ENCODE measurements at regions not wholly inside any gene's neighbourhood (a gene's known extent, or its start where the extent isn't known, plus 50 kb on each side); places are given as distances from the start of the nearest gene placed in this dataset.
"Not testable (repeated sequence)": the region's sequence is repeated elsewhere in the genome, so short reads cannot be mapped to it uniquely, and the experiment has no call there.

DNA sequence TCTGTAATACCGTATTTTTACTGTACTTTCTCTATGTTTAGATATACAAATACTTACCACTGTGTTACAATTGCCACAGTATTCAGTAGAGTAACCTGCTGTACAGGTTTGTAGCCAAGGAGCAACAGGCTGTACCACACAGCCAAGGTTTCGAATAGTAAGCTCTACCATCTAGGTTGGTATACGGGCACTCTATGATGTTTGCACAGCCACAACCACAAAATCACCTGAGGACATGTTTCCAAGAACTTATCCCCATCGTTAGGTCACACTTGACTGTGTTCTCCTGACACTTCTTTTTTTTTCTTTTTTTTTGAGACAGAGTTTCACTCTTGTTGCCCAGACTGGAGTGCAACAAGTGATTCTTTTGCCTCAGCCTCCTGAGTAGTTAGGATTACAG, 134.6 kb upstream of the TRIM24 start:
- no peak for TF ChIP-seq EP300 (IDR thresholded peaks at IDR 0.05)
- no peak for TF ChIP-seq POLR2AphosphoS5 (IDR thresholded peaks at IDR 0.05)
- TF ChIP-seq, protein P1, sequence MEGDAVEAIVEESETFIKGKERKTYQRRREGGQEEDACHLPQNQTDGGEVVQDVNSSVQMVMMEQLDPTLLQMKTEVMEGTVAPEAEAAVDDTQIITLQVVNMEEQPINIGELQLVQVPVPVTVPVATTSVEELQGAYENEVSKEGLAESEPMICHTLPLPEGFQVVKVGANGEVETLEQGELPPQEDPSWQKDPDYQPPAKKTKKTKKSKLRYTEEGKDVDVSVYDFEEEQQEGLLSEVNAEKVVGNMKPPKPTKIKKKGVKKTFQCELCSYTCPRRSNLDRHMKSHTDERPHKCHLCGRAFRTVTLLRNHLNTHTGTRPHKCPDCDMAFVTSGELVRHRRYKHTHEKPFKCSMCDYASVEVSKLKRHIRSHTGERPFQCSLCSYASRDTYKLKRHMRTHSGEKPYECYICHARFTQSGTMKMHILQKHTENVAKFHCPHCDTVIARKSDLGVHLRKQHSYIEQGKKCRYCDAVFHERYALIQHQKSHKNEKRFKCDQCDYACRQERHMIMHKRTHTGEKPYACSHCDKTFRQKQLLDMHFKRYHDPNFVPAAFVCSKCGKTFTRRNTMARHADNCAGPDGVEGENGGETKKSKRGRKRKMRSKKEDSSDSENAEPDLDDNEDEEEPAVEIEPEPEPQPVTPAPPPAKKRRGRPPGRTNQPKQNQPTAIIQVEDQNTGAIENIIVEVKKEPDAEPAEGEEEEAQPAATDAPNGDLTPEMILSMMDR (IDR thresholded peaks at IDR 0.05), result no peak
- TF ChIP-seq POLR2A (IDR thresholded peaks at IDR 0.05; ENCODE audit: low read depth), result no peak
- intact Hi-C loops (cut with DNase I), result no loop called here
- Histone ChIP-seq H3K9me3 (peaks cover 0 to 23% (median 15%) of the 10 kb centered on the region in 4 donors), H3K4me3 (no peak overlapping the region), H3K4me1 (no peaks in the 10 kb centered on the region), H3K27me3 (no peaks in the 10 kb centered on the region), H3K27ac (replicated peaks in 1 of 4) (no peak overlapping the region), H3K36me3 (no peaks in the 10 kb centered on the region)
- 95% methylated on average over 4 of the region's 4 CpGs for WGBS
- DNase-seq (ENCODE audit: extremely low spot score), result no peak

DNA sequence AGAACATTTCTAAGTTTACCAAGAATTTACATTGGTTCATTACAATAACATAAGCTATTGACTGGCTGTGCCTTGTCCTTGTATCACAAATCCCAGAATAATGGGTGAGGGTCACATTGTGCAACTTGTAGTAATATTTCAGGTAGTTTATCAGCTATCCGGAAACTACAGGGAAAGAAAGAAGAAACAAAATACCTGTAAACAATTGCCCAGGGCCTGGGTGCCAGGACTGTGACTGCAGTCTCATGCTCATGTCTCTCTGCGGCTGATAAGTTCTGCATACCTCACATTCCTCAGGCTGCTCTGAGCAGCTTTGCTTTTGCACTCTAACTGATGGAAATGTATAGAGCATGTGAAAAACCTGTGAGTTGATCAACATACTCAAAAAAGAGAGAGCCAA, 131.8 kb upstream of the TRIM24 start:
- WGBS, result 82% methylated on average over 2 of the region's 2 CpGs
- TF ChIP-seq EP300 (IDR thresholded peaks at IDR 0.05), result no peak
- TF ChIP-seq POLR2AphosphoS5 (IDR thresholded peaks at IDR 0.05), result no peak
- TF ChIP-seq, protein P1 (IDR thresholded peaks at IDR 0.05), result no peak
- TF ChIP-seq POLR2A (IDR thresholded peaks at IDR 0.05; ENCODE audit: low read depth), result no peak
- DNase-seq (ENCODE audit: extremely low spot score), result no peak
- H3K27me3 ChIP-seq, result no peaks in the 10 kb centered on the region
- no peaks in the 10 kb centered on the region for H3K4me1 ChIP-seq
- no peak overlapping the region for H3K27ac ChIP-seq (replicated peaks in 1 of 4)
- no peaks in the 10 kb centered on the region for H3K36me3 ChIP-seq
- intact Hi-C loops (cut with DNase I), result no loop called here
- peaks cover 0 to 41% (median 33%) of the 10 kb centered on the region in 4 donors for H3K9me3 ChIP-seq
- H3K4me3 ChIP-seq, result no peak overlapping the region

DNA sequence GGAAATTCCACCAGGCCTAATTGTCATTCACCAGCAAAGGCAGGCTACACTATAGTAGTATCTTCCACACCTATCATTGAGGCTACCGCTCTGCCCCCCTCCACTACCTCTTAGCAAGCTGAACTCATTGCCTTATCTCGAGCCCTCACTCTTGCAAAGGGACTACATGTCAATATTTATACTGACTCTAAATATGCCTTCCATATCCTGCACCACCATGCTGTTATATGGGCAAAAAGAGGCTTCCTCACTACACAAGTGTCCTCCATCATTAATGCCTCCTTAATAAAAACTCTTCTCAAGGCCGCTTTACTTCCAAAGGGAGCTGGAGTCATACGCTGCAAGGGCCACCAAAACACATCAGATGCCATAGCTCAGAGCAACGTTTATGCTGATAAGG, 127.2 kb upstream of the TRIM24 start:
- DNase-seq (ENCODE audit: extremely low spot score); H3K27ac ChIP-seq (replicated peaks in 1 of 4); H3K4me1 ChIP-seq; H3K27me3 ChIP-seq; H3K4me3 ChIP-seq; H3K36me3 ChIP-seq; intact Hi-C loops (cut with DNase I): not testable (repeated sequence)
- H3K9me3 ChIP-seq, result peaks cover 0 to 52% (median 42%) of the 10 kb centered on the region in 4 donors
- 89% methylated on average over 5 of the region's 5 CpGs for WGBS

DNA sequence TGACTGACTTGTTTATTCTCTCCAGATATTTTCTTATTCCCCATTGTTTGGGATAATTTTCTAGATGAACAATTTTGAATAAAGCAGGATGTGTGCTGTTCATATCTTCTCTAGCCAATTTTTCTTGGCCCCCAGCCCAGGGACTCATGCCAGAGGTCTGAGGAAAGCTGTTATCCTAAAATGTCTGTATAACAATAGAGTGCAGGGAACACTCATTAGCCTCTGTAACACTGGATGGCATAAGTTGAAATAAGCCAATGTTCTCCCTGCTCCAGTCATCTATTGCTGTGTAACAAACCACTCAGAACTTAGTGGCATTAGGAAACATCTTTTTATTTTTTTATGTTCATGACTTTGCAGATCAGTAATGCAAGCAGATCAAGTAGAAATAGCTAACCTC, 121.7 kb upstream of the TRIM24 start:
- Histone ChIP-seq H3K4me1 (peaks cover 0 to 3% (median 0%) of the 10 kb centered on the region in 4 donors), H3K4me3 (no peak overlapping the region), H3K27me3 (no peaks in the 10 kb centered on the region), H3K9me3 (peaks cover 0 to 50% (median 33%) of the 10 kb centered on the region in 4 donors), H3K27ac (replicated peaks in 1 of 4) (no peak overlapping the region), H3K36me3 (no peaks in the 10 kb centered on the region)
- DNase-seq (ENCODE audit: extremely low spot score), result no peak
- intact Hi-C loops (cut with DNase I), result no loop called here
- TF ChIP-seq POLR2AphosphoS5 (IDR thresholded peaks at IDR 0.05) (peak; percentile 14 to 16), EP300 (IDR thresholded peaks at IDR 0.05) (no peak)

DNA sequence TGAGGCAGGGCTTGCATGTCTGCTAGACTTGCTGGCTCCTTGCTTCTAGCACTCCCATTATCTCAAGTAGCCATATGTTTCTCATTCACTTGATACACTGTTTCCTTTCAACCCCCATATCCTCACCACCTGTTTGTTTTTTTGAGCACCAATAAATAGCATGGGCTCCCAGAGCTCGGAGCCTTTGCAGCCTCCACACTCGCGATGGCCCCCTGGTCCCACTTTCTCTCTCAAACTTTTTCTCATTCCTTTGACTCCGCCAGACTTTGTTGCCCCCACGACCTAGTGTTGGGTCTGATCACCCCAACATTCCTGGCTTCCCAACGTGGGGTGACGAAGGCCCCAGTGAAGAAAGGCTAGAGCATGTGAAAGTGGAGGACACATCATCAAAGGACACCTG, 120.8 kb upstream of the TRIM24 start:
- 80% methylated on average over 7 of the region's 7 CpGs for WGBS
- H3K36me3 ChIP-seq; H3K4me3 ChIP-seq; H3K4me1 ChIP-seq; intact Hi-C loops (cut with DNase I); DNase-seq (ENCODE audit: extremely low spot score); H3K27me3 ChIP-seq: not testable (repeated sequence)
- peak overlapping the region in 1 of 4 donors; percentile 6 for H3K27ac ChIP-seq (replicated peaks in 1 of 4)
- H3K9me3 ChIP-seq, result peaks cover 0 to 45% (median 30%) of the 10 kb centered on the region in 4 donors

DNA sequence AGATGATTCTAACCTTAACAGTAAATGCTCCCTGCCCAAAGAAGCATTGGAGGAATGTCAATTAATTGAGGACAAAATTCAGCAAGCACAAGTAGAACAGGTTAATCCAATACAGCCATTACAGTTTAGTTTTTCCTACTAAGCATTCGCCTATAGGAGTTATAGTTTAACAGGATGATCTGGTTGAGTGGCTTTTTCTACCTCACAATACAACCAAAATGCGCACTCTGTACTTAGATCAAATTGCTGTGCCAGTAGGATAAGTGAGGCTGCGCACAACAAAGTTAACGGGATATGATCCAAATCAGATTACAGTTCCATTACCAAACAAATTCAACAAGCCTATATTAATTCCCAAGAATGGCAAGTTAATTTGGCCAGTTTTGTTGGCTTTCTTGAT, 117.1 kb upstream of the TRIM24 start:
- Histone ChIP-seq H3K27me3 (no peaks in the 10 kb centered on the region), H3K4me3 (no peak overlapping the region), H3K36me3 (no peaks in the 10 kb centered on the region), H3K27ac (replicated peaks in 1 of 4) (no peak overlapping the region), H3K4me1 (peaks cover 0 to 3% (median 0%) of the 10 kb centered on the region in 4 donors), H3K9me3 (peaks cover 0 to 55% (median 35%) of the 10 kb centered on the region in 4 donors)
- DNase-seq (ENCODE audit: extremely low spot score), result no peak
- 81% methylated on average over 4 of the region's 4 CpGs for WGBS
- intact Hi-C loops (cut with DNase I), result no loop called here
- TF ChIP-seq, protein P1 (IDR thresholded peaks at IDR 0.05), result no peak

All from esophagus muscularis mucosa (tissue), 4 donors.